Tibial artery (tissue), 4 donors: ENCODE measurements at regions not wholly inside any gene's neighbourhood (a gene's known extent, or its start where the extent isn't known, plus 50 kb on each side); places are given as distances from the start of the nearest gene placed in this dataset.

Experiments
- DNase-seq, 2 donors: peaks; one replicate each; pipeline ENCODE4 v3.0.0-alpha.2; 2019
- H3K27ac ChIP-seq, 2 donors: fragments of 200-600 bp; sonication (generic) in 1 of 2; 1 replicate in 1 of 2; 2 replicates in 1 of 2; pipeline ENCODE4 v1.5.1; 2018 to 2019; ENCODE audit warnings: mild to moderate bottlenecking in 1 of 2
- H3K27me3 ChIP-seq, 2 donors: fragments of 200-600 bp; sonication (generic) in 1 of 2; one replicate each; pipeline versions ENCODE4 v1.5.1 to v1.6.0; 2016 to 2019
- H3K36me3 ChIP-seq, 3 donors: fragments of 200-600 bp; sonication (generic) in 2 of 3; one replicate each; pipeline ENCODE4 v1.5.1; 2016 to 2019; ENCODE audit warnings: mild to moderate bottlenecking in 2 of 3
- H3K4me1 ChIP-seq, 4 donors: fragments of 200-600 bp; sonication (generic) in 2 of 4; 1 replicate in 3 of 4; 2 replicates in 1 of 4; pipeline ENCODE4 v1.5.1; 2016 to 2019
- H3K4me3 ChIP-seq, 2 donors: fragments of 200-600 bp; sonication (generic) in 1 of 2; 1 replicate in 1 of 2; 2 replicates in 1 of 2; pipeline ENCODE4 v1.5.1; 2018 to 2019; ENCODE audit warnings: mild to moderate bottlenecking in 2 of 2
- H3K9me3 ChIP-seq, 3 donors: fragments of 200-600 bp; sonication (generic) in 1 of 3; one replicate each; pipeline ENCODE4 v1.5.1; 2016 to 2019
- intact Hi-C: fragments of 100-400 bp; cut with DNase I; formaldehyde crosslinking; loops from one replicate; pipeline ENCODE4 v1.15.0; 2023; ENCODE audit warnings: low total_unique reads
- TF ChIP-seq, protein P1 (sequence below), 2 experiments: fragments of 200-600 bp in 1 of 2; fragments of 450-650 bp in 1 of 2; IDR thresholded peaks; one replicate each; pipeline ENCODE4 v1.5.1; 2017 to 2019; ENCODE audit warnings: antibody characterized with exemption in 2 of 2, mild to moderate bottlenecking in 1 of 2, moderate library complexity in 1 of 2

DNA sequence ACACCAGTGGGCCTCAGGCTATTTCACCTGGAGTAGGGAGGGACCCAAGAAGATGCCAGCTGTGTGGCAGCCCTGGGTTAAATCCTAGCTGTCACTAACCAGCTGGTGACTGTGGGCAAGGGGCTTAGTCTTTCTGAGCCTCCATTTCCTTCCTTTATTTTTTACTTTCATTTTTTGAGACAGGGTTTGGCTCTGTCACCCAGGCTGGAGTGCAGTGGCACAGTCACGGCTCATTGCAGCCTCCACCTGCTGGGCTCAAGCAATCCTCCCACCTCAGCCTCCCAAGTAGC, 108.0 kb upstream of the SMAD3 start:
- intact Hi-C loops, result no loop called here
- peaks cover 0 to 3% of the 10 kb centered on the region in 2 donors for H3K27me3 ChIP-seq
- TF ChIP-seq, protein P1, sequence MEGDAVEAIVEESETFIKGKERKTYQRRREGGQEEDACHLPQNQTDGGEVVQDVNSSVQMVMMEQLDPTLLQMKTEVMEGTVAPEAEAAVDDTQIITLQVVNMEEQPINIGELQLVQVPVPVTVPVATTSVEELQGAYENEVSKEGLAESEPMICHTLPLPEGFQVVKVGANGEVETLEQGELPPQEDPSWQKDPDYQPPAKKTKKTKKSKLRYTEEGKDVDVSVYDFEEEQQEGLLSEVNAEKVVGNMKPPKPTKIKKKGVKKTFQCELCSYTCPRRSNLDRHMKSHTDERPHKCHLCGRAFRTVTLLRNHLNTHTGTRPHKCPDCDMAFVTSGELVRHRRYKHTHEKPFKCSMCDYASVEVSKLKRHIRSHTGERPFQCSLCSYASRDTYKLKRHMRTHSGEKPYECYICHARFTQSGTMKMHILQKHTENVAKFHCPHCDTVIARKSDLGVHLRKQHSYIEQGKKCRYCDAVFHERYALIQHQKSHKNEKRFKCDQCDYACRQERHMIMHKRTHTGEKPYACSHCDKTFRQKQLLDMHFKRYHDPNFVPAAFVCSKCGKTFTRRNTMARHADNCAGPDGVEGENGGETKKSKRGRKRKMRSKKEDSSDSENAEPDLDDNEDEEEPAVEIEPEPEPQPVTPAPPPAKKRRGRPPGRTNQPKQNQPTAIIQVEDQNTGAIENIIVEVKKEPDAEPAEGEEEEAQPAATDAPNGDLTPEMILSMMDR (IDR thresholded peaks at IDR 0.05), result no peak
- no peaks in the 10 kb centered on the region for H3K9me3 ChIP-seq
- H3K27ac ChIP-seq, result no peak overlapping the region
- no peaks in the 10 kb centered on the region for H3K36me3 ChIP-seq
- no peak overlapping the region for H3K4me3 ChIP-seq
- no peak for DNase-seq
- H3K4me1 ChIP-seq, result no peaks in the 10 kb centered on the region

DNA sequence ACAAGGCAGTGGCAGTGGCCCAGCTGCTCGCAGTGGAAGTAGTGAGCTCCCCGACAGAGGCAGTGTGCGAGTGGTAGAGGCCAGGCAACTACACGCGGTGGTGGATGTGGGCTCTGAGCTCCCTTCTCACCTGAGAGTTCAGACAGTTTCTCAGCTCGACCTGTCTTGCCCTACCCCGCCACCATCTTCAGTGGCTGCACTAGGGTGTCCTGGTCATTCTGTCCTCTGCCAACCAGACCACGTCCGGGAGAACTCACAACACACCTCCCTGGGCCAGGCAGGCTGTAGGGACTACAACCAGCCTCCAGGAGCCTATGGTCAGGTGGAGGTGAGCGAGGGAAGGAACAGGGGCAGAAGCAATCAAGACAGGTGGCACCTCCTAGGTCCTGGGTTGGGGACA, 106.3 kb upstream of the SMAD3 start:
- Histone ChIP-seq H3K36me3 (no peaks in the 10 kb centered on the region), H3K9me3 (no peaks in the 10 kb centered on the region), H3K4me1 (no peaks in the 10 kb centered on the region), H3K4me3 (no peak overlapping the region), H3K27me3 (peaks cover 0 to 3% of the 10 kb centered on the region in 2 donors), H3K27ac (no peak overlapping the region)
- DNase-seq, result peak in 1 of 2 donors; percentile 51
- intact Hi-C loops, result no loop called here
- TF ChIP-seq, protein P1 (IDR thresholded peaks at IDR 0.05), result no peak

DNA sequence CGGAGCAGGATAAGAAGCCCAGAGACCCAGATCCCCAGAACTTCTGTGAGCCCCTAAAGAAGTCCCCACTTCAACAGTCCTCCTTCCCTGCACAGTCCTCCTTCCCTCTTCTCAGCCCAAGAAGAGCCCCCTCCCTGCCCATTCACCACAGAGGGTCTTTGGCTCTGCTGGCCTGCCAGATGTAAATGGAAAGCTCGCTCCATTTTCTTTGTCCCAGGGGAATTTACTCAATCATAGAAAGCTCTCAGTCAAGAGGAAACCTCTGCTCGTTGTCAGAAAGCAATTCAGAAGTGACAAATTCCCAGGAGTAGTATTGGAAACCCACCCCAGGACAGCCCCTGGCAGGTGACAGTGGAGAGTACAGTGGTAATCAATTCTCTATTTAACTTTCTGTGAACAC, 105.5 kb upstream of the SMAD3 start:
- no peak overlapping the region for H3K27ac ChIP-seq
- TF ChIP-seq, protein P1 (IDR thresholded peaks at IDR 0.05), result no peak
- no peaks in the 10 kb centered on the region for H3K9me3 ChIP-seq
- no peak overlapping the region for H3K4me3 ChIP-seq
- DNase-seq, result no peak
- H3K36me3 ChIP-seq, result no peaks in the 10 kb centered on the region
- intact Hi-C loops, result no loop called here
- peaks cover 0 to 3% of the 10 kb centered on the region in 2 donors for H3K27me3 ChIP-seq
- no peaks in the 10 kb centered on the region for H3K4me1 ChIP-seq

DNA sequence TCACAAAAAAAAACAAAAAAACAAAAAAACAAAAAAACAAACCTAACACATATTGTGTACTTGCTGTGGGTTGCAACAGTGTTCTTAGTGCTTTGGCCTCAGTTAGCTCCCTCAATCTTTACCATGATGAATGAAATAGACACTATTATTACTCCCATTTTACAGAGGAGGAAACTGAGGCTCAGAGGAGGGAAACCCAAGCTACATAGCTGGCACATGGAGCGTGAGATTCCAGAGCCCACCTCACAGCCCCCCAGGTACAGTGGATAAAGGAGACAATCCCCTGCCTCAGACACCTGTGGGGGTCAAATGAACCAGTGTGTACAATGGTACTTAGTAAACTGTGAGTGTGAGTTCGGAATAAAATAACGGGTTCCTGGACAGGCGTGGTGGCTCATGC, 104.9 kb upstream of the SMAD3 start:
- intact Hi-C loops, result no loop called here
- TF ChIP-seq, protein P1 (IDR thresholded peaks at IDR 0.05), result no peak
- DNase-seq, result peak in 1 of 2 donors; percentile 6
- H3K4me1 ChIP-seq, result no peaks in the 10 kb centered on the region
- no peak overlapping the region for H3K4me3 ChIP-seq
- peaks cover 0 to 3% of the 10 kb centered on the region in 2 donors for H3K27me3 ChIP-seq
- H3K9me3 ChIP-seq, result no peaks in the 10 kb centered on the region
- no peak overlapping the region for H3K27ac ChIP-seq
- no peaks in the 10 kb centered on the region for H3K36me3 ChIP-seq

DNA sequence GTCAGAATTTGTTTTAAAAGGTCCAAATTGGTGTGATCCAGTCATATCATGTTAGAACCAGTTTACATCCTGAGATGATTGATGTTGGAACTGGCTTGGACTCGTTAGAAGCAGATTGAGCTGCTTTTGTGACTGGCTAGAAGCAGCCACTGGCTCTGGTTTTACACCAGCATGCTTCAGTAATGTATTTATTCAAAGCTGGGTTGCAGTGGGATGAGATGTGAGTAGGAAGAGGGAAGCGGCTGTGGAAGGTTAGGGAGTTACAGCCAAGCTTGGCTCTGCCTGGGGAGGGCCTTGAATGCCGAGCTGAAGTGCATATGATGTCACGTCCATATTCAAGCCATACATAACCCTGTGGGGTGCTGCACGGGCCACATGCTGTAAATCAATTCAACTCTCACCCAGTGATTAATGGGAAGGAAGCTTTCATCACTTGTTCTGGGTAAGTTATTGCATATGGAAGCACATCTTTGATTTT, 104.0 kb upstream of the SMAD3 start:
- Histone ChIP-seq H3K4me3 (no peak overlapping the region), H3K36me3 (no peaks in the 10 kb centered on the region), H3K4me1 (no peaks in the 10 kb centered on the region), H3K27ac (no peak overlapping the region), H3K9me3 (no peaks in the 10 kb centered on the region), H3K27me3 (peaks cover 0 to 3% of the 10 kb centered on the region in 2 donors)
- TF ChIP-seq, protein P1 (IDR thresholded peaks at IDR 0.05), result no peak
- intact Hi-C loops, result no loop called here
- DNase-seq, result peak in 1 of 2 donors; percentile 28

DNA sequence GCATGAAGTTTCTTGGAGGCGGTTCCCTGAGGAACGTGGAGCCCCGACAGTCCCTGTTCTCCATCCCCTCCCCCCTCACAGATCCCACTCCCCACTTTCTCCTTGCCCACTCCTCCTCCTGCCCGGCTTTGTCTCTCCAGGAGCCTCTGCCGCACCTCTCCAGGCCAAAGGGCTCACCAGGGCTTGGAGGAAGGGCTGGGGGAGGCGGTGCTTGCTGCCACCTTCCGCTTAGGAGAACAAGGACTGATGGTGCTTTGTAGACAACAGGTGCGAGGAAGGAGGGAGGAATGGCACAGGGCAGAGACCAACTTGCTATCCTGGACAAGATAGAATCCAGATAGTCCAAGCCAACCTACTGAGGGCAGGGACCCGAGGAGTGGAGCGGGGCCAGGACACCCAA, 103.5 kb upstream of the SMAD3 start:
- TF ChIP-seq, protein P1 (IDR thresholded peaks at IDR 0.05), result no peak
- peaks cover 0 to 3% of the 10 kb centered on the region in 2 donors for H3K27me3 ChIP-seq
- no peaks in the 10 kb centered on the region for H3K9me3 ChIP-seq
- H3K36me3 ChIP-seq, result no peaks in the 10 kb centered on the region
- H3K27ac ChIP-seq, result no peak overlapping the region
- no peak overlapping the region for H3K4me3 ChIP-seq
- intact Hi-C loops, result no loop called here
- H3K4me1 ChIP-seq, result no peaks in the 10 kb centered on the region
- DNase-seq, result peak in 1 of 2 donors; percentile 35
